HG02870 (cell line): ENCODE measurements at regions not wholly inside any gene's neighbourhood (a gene's known extent, or its start where the extent isn't known, plus 50 kb on each side); places are given as distances from the start of the nearest gene placed in this dataset.
"Not testable (repeated sequence)": the region's sequence is repeated elsewhere in the genome, so short reads cannot be mapped to it uniquely, and the experiment has no call there.

ENCODE experiments used
- ATAC-seq: cut with Tn5 transposase; IDR thresholded peaks from one replicate; pipeline ENCODE4 v1.9.1; 2021; ENCODE audit warnings: mild to moderate bottlenecking, moderate library complexity; ENCODE audit not compliant: unreplicated experiment

- no peak for ATAC-seq
These were observed 562.7 kb upstream of the ID2 start for GRCh38 chr2:8118940-8119781.

- no peak for ATAC-seq
These were observed 561.9 kb upstream of the ID2 start for GRCh38 chr2:8119782-8120505.

- no peak for ATAC-seq
These were observed 561.4 kb upstream of the ID2 start for GRCh38 chr2:8120506-8120860.

- no peak for ATAC-seq
These were observed 560.6 kb upstream of the ID2 start for GRCh38 chr2:8121022-8121825.

GRCh38 chr2:8121826-8122513 lies 559.9 kb upstream of the ID2 start:
- ATAC-seq = no peak

GRCh38 chr2:8122520-8122919 lies 559.3 kb upstream of the ID2 start:
- no peak for ATAC-seq

GRCh38 chr2:8123464-8123863 lies 558.4 kb upstream of the ID2 start:
- no peak for ATAC-seq

GRCh38 chr2:8125741-8126711 lies 555.8 kb upstream of the ID2 start:
- ATAC-seq = no peak

GRCh38 chr2:8126783-8127182 lies 555.1 kb upstream of the ID2 start:
- no peak for ATAC-seq

- ATAC-seq = not testable (repeated sequence)
These were observed 550.4 kb upstream of the ID2 start for GRCh38 chr2:8131423-8131822.

GRCh38 chr2:8132351-8132831 lies 549.5 kb upstream of the ID2 start:
- no peak for ATAC-seq

- no peak for ATAC-seq
These were observed 549.0 kb upstream of the ID2 start for GRCh38 chr2:8132879-8133278.

- ATAC-seq = no peak
These were observed 548.5 kb upstream of the ID2 start for GRCh38 chr2:8133363-8133762.

GRCh38 chr2:8133913-8134472 lies 547.9 kb upstream of the ID2 start:
- no peak for ATAC-seq

- ATAC-seq = no peak
These were observed 547.4 kb upstream of the ID2 start for GRCh38 chr2:8134473-8134932.

- no peak for ATAC-seq
These were observed 546.7 kb upstream of the ID2 start for GRCh38 chr2:8134985-8135682.

GRCh38 chr2:8137801-8138200 lies 544.1 kb upstream of the ID2 start:
- no peak for ATAC-seq

- no peak for ATAC-seq
These were observed 543.3 kb upstream of the ID2 start for GRCh38 chr2:8138525-8138922.
